Nucleus accumbens (tissue), 56 donors: ENCODE measurements at regions not wholly inside any gene's neighbourhood (a gene's known extent, or its start where the extent isn't known, plus 50 kb on each side); places are given as distances from the start of the nearest gene placed in this dataset.

Experiments
- DNase-seq, 56 donors: peaks; one replicate each; lab custom pipeline; 2025; lab: John Stamatoyannopoulos, UW

DNA sequence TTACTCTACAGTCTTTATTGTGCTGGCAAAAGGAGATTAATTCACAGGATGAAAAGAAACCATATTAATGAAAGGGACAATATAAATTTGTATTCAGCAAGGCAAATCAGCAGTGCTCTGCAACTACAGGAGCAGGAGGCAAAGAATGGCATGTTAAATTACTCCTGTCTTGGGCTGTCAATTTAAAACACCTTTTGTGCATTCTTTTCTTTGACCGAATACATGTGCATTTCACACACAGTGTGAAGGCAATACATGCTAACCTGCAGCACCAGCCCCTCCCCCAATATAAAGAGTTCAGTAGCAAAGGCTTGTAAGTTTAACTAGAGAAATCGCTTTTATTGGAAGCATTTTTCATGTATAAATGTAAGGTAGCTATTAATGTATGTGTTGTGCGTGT, 275.2 kb upstream of the TOPAZ1 start:
- DNase-seq = no peak

- DNase-seq = no peak
Measured at GRCh38 chr3:43968465-43968864, 273.2 kb upstream of the TOPAZ1 start.

GRCh38 chr3:43969944-43970343, 271.7 kb upstream of the TOPAZ1 start:
- DNase-seq = no peak

DNA sequence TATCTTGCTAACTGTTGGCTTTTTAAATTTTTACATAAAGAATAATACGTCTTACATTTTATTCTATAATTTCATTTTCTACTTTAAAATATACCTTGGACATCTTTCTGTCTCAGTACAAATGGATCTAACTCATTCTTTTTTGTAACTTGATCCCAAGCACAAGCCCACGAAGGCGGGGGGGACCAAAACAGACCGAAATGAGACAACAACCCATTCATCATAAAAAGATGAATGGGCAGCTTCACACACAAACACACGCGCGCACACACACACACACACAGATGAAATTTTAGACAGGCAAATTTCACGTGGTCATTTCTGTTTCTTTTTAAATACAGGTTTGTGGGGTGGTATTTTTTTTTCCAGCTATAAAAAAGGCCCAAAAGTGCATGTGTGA, 271.3 kb upstream of the TOPAZ1 start:
- no peak for DNase-seq

DNA sequence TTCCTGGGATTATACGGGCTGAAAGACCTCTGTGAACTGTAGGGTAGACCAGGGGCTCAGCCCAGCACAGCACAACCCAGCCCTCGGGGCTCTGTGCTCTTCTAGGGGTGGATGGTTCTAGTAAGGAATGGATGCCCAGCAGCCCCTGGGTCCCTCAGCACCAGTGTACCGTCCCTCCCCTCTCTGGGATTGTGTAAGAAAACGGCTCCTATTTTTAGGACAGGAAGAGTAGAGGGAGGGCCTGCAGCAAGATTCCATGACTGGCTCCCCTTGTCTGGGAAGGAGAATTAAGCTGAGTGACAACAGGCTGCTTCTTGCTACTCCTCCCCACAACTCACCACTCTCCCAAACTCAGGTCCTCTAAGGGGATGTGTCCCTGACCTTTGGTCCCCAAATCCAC, 270.8 kb upstream of the TOPAZ1 start:
- no peak for DNase-seq

GRCh38 chr3:43971486-43971885, 270.2 kb upstream of the TOPAZ1 start:
- no peak for DNase-seq

DNA sequence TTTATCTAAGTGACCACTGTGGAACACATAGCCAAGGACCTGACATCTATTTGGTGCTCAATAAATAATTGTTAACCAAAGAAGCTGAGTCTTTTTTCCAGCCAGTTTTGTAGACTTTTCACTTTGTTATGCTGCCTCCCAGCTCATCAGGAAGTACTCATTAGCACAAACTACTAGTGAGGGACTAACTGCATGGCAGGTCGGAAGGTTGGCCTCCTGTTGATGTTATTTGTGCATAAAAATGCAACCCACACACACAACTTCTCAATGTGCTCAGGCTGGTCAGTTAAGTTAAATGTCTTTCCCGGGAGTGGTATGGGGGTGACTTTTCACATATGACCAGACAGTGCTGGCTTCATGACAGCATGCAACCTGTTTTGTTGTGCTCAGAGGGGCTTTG, 263.0 kb upstream of the TOPAZ1 start:
- DNase-seq = no peak

DNA sequence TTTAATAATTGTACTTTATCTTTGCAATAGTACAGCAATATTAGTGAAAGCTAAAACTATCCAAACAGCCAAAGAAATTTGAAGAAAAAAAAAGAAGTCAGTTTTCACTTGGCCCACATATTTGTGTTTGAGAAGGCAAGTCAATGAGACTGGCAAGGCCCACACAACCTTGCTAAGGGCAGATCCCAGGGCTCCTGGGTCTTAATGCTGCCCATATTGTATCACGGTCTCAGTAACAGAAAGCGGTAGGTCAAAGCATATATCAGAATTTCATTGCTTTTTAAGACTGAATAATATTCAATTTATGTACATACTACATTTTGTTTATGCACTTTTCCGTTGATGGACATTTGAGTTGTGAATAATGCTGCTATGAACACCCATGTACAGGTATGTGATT, 262.0 kb upstream of the TOPAZ1 start:
- no peak for DNase-seq

DNA sequence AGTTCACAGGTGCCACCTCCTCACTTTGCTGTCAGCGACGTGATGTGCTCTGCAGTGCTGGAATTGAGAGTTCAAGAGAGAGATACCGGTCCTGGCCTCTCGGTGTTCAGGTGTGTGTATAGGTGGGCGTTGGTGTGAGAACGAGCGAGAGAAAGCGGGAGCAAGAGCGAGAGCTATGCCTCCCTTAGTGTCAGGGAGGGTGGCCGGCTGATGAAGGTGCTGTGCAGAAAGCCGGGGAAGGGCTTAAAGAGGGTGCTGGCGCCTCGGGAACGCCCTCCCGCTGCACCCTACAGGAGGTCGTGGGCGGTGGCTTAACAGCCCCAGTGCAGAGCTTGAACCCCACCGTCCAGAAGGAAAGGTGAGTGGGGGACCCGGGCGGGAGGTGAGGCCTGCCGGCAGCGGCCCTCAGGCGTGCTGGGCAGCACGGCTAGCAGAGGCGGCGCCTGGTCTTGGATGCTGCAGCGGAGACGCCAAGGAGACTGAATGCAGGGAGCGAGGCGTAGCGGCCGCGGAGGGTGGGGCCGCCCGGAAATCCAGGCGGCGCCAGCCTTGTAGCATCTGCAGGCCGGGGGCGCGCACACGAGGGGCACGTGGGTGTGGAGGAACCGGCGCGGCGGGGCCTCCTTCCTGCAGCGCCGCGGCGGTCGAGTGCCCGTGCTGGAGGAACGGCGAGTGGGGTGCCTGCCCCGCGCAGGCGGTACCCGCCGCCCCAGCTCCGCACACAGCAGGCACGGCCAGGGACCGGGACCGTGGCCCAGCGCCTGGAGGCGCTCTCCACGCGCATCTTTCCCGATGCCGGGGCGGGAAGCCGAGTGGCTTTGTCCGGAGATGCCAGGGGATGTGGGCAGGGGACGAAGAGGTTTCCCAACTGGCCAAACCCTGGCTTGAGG, 246.8 kb upstream of the TOPAZ1 start:
- DNase-seq = peak in 18 of 56 donors; percentile 28 to 71 (median 42)

- peak in 5 of 56 donors; percentile 12 to 57 (median 42) for DNase-seq
Measured at GRCh38 chr3:43995547-43996378, 245.9 kb upstream of the TOPAZ1 start.

- peak in 27 of 56 donors; percentile 14 to 64 (median 48) for DNase-seq
Measured at GRCh38 chr3:43996379-43997301, 245.0 kb upstream of the TOPAZ1 start.

DNA sequence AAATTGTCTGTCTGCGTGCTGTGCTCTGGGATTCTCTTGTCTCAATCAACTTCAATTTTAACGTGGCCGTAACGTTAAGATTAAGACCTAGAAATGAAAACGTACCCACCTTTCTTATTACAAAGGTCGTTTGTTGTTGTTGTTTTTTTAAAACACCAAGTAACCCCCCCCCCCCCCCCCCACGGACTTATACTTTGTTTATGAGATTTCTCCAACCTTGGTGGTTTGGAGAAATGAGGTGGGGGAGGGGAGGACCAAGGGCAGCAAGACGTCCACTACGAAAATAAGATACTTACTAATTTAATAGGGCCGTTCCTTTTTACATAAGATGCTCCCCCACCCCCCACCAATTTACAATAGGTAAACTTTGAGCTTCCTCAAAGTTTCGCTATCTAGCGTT, 244.4 kb upstream of the TOPAZ1 start:
- DNase-seq = no peak

DNA sequence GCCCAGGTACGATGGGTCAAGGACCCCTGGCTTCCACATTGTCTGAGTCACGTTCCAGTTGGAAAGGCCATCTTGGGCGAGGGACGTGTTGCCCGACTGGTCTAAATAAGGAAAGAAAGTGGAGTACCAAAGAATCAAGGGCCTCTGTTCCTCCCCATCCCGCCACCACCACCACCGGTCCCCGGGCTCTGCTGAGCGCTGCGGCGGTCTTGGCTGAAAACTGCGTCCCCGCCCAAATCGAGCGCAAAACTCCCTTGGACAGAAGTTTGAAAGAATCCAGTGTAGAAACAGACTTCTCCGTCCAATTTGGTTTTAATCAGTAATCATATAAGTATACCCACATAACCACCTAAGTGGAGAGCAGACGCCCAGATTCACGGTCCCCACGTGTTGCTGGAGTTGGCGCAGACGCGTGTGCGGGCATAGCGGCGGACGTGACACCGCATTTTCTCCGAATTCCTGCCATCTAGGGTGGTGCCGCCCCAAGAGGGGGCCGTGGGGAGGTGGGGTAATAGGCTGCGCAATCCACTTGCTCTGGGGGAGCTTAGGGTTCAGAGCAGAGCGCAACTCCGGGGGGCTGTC, 243.8 kb upstream of the TOPAZ1 start:
- DNase-seq = peak in 6 of 56 donors; percentile 23 to 61 (median 35)

DNA sequence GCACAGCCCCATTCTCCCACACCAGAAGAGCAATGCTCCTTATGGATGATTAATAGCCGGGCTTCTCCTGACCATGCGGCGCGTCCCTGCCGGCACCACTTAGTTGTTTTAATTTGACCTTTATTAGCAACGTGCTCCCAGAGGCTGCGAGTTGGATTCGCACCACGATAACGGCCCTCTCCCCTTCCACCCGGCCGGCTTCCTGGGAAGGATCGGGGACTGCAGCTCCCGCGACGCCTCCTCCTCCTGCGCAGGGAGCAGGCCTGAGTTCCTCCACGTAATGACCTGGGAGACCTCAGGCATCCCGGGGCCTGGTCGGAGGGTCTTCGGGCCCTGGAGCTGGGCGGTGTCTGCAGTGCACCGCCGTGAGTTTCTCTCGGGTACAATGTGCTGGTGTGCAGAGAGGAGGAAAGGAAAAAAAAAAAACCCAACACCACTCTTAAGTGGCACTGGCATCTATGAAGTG, 243.3 kb upstream of the TOPAZ1 start:
- DNase-seq = no peak

DNA sequence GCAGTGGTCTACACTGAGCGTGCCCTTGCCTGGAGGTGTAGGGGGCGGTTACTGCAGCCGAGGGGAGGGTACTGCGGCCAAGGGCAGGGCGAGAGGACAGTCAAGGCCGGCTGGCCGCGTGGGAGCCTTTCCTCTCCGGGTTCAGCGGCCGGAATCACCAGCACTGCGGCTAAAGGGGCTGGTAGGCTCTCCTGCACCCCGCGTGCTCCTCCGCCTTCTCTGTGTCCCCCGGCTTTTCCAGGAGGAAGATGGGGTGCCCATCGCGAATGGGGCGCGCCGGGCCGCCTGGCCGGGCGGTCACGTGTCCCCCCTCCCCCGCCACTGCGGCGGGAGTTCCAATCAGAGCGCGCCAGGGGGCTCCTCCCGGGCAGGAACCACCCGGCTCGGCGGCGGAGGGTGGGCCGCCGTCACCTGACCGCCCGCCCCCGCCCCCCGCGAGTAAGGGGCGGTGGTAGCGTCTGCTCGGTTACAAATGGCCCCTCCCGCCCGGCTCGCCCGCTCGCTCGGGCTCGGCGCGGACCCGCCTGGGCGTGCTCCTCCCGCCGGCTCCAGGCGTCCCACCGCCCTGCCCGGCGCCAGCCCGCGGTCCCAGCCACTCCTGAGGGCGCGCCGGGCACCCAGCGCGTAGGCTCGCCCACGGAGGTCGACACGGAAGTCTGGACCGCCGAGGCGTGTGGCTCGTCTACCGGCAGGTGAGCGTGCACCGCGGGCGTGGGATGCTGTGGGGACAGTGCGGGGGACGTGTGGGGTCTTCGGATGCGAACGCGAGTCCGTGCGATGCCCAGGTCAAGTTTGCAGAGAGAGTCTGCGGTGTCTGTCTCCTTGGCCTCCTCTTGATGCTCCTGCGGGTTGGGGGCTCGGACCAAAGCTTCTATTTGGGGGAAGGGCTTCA, 242.6 kb upstream of the TOPAZ1 start:
- peak in 38 of 56 donors; percentile 27 to 82 (median 58) for DNase-seq

DNA sequence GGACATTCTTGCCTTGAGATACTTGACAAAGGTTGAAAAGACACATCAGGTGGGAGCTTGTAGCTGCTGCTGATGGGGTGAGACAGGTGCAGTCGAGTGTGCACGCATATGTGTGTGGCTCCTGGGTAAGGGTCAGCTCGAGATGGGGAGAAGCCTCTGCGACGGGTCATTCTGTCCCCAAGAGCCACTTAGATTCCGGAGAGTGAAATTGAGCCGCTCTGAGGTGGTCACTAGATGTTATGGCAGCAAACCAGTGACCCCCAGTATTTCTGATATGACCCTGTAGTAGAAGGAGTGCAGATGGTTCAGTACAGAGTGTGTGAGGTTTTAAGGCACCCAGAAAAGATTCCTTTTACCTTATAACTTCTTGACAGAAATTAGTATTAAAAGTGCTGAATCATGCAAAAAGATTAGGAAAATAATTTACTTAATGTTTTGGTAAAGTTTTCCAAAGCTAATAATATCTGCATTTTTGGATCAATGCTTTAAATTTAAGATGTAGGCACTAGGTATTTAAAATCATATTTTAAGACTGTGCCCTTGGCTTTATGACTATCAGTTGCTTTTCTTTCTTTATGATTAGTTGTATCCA, 241.9 kb upstream of the TOPAZ1 start:
- DNase-seq = no peak

DNA sequence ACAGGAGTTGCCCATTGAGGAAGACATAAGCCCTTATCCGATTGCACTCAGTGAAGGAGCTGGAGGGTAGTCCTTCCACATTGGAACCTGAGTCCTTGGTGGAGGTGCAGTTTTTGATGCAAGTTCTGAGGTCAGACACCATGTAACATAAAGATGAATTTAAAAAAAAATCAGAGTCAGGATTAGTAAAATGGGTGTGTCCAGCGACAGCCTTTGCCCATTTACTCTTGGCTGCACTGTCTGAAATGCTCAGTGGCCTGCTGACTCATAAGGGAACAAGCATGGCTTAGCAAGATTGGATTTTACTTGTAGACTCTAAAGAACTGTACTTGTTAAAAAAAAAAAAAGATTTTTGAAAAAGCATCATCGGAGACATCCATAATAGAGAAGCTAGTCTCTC, 241.1 kb upstream of the TOPAZ1 start:
- no peak for DNase-seq

GRCh38 chr3:44001072-44001471, 240.6 kb upstream of the TOPAZ1 start:
- no peak for DNase-seq

DNA sequence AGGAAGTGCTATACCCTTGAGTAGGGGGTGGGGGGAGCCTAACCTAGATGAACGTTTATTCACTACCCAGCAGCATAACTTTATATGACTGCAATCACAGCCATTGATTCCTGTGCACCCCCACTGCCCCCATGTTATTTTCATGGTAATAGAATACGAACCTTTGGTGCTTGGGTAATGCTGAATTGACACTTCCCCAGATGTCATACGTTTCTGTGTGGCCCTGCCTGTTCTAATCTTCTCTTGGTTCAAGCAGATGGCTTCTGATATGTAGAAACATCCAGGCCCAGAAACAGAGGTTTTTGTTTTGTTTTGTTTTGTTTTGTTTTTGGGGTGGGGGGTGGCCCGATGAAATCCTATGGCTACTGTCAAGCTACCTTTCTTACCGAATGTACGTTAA, 237.9 kb upstream of the TOPAZ1 start:
- no peak for DNase-seq
